Hematopoietic multipotent progenitor cell treated with erythropoietin and hydrocortisone succinate and interleukin-3 and kit ligand, for 8 days (in vitro differentiated cells): ENCODE measurements at regions not wholly inside any gene's neighbourhood (a gene's known extent, or its start where the extent isn't known, plus 50 kb on each side); places are given as distances from the start of the nearest gene placed in this dataset.

Experiments used
- DNase-seq: peaks from one replicate; pipeline ENCODE4 v3.0.0-alpha.2; 2015

DNA sequence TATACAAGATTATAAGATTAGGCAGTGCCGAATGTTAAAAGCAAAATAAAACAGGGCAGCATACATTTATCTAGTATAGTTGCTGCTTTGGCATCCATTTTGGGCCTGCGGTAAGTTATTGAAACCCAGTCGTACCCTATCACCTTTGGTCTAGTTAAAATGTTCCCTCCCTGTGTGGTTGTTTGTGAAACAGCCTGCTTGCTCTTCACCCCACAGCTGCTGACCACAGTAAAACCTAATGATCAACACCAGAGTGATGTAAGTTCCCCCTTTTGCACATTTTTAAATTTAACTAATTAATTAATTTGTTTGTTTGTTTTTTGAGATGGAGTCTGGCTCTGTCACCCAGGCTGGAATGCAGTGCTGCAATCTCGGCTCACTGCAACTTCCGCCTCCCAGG is 50.3 kb upstream of the TXNDC5 start:
- DNase-seq: peak; percentile 6
